Epithelial cell of esophagus (primary cell): ENCODE measurements at regions not wholly inside any gene's neighbourhood (a gene's known extent, or its start where the extent isn't known, plus 50 kb on each side); places are given as distances from the start of the nearest gene placed in this dataset.

Source experiments
- DNase-seq: peaks from one replicate; pipeline ENCODE4 v3.0.0; 2010; ENCODE audit warnings: low read depth
- H3K4me3 ChIP-seq: 2 replicates; pipeline ENCODE4 v1.5.1; 2011; ENCODE audit warnings: mild to moderate bottlenecking, low read length, control low read depth
- TF ChIP-seq, protein P1 (sequence below): IDR thresholded peaks from 2 replicates; pipeline ENCODE4 v1.5.1; 2011; ENCODE audit warnings: low read depth, mild to moderate bottlenecking, low read length, control low read depth, inconsistent platforms; ENCODE audit not compliant: insufficient read depth; ENCODE audit errors: missing control alignments

DNA sequence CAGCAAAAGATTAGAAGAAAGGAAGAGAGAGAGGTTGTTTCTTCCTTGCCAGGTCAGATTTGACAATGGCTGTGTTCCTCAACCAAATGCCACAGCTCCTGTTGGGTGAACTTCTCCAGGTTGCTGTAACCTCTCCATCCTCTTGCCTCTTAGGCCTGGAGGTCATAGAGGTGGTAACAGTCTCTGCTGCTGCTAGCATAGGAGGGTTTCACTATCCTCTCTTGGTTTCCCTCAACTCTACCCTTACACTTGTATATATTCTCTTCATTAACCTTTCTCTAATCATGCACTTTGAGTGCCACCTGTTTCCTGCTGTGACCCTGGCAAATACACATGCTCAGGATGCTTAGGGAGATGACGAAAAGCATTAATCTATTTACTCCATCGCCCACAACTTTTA, 67.7 kb upstream of the HIF1A start:
- TF ChIP-seq, protein P1, sequence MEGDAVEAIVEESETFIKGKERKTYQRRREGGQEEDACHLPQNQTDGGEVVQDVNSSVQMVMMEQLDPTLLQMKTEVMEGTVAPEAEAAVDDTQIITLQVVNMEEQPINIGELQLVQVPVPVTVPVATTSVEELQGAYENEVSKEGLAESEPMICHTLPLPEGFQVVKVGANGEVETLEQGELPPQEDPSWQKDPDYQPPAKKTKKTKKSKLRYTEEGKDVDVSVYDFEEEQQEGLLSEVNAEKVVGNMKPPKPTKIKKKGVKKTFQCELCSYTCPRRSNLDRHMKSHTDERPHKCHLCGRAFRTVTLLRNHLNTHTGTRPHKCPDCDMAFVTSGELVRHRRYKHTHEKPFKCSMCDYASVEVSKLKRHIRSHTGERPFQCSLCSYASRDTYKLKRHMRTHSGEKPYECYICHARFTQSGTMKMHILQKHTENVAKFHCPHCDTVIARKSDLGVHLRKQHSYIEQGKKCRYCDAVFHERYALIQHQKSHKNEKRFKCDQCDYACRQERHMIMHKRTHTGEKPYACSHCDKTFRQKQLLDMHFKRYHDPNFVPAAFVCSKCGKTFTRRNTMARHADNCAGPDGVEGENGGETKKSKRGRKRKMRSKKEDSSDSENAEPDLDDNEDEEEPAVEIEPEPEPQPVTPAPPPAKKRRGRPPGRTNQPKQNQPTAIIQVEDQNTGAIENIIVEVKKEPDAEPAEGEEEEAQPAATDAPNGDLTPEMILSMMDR, result no peak
- DNase-seq, result no peak
- H3K4me3 ChIP-seq, result no peak overlapping the region

DNA sequence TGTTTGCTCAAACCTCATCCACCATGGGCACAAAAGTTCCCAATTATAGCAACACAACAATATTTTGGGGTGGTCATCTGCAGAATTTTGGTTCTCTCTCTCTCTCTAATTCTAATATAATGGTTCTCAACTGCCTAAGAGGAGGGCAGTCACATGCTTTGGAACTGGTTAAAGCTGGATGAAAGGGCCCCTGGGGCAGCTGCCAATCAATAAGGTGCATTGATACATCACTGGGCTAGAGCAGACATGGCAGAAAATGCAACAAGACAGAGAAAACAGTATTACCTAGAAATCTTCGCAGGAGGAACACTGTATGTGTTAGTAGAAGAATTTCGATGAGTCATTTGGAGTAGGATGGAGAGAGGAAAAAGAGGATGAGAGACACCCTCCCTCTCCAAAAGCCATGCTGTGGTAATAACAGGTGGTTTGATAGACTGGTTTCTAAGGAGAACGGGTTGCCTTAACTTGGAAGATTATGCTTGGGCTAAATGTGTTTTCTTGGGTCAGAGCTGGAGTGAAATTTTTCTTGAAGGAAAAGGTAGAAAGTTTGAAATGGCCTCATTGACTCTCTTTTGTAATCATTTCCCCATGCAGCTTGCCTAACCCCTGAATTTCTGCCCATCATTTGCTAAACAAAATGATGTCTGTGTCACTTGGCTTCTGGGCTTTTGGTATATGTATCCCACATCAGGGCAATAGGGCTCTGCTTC, 67.1 kb upstream of the HIF1A start:
- no peak for DNase-seq
- TF ChIP-seq, protein P1, result no peak
- no peak overlapping the region for H3K4me3 ChIP-seq

DNA sequence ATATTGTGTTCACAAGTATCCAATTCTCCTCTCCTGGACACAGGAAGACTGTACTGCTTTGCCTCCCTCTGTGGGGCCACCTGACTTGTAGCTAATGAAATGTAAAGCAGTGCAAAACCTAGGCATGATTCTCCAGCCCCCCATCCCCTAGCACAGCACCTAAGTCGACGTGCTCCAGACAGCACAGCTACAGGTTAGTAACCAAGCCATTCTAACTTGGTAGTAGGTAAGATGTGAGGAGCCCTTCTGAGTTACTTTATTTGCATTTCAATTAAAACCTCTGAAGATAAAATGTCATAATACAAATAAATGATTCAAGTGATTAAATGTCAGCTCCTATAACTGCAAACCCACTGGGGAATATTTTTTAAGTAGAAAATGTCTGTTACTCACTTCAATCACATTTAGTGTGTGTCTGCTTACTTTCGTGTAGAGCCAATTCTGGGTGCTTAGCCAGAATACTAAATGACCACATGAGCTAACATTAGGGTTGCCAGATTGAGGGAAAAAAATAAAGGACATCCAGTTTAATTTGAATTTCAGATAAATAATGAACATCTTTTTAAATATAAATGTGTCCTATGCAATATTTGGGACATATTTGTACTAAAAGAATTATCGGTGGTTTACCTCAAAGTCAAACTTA, 64.8 kb upstream of the HIF1A start:
- no peak for DNase-seq
- TF ChIP-seq, protein P1, result no peak
- H3K4me3 ChIP-seq, result no peak overlapping the region

DNA sequence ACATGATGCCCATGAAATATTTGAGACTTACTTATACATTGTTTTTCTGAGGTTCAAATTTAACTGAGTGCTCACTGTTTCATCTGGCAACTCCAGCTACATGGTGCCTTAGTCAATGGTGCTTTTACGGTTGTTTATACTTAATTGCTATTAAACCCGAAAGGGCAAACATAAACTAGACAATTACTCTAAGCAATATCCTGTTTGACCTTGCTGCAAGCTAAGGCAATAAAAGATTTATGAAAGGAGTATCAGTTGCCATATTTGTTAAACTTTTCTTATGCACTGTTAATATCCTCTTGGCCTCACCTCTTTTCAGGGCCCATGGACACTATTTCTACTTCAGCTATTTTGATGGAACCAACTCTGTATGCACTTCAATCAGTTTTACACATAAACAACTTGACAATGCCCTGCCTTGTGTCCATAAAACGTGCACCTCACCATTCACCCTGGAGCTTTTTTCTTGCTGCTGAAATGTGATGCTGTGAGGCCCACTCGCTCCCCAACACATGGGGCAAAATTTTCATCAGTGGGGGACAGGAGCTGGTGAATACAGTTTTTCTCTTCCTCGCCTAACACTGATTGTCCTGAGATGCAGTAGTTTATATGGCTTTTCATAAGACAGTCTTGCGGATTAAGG, 64.1 kb upstream of the HIF1A start:
- no peak overlapping the region for H3K4me3 ChIP-seq
- TF ChIP-seq, protein P1, result no peak
- DNase-seq, result no peak

DNA sequence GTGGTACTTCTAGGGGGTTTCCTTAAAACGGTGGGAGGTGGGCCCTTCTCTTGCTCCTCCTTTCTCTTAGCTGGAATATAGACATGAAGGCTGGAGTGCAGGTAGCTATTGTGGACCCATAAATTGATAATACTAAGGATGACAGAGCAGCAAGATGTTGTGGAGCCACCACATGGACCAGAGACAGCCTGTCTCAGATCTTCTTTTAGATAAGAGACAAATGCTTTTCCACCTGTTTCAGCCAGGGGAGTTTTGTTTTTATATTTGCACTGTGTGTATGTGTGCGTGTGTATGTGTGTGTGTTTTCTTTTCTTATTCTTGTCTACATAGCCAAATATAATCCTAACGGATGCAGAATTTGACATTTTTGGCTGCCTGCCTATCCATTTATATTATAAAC, 62.9 kb upstream of the HIF1A start:
- TF ChIP-seq, protein P1, result no peak
- DNase-seq, result no peak

DNA sequence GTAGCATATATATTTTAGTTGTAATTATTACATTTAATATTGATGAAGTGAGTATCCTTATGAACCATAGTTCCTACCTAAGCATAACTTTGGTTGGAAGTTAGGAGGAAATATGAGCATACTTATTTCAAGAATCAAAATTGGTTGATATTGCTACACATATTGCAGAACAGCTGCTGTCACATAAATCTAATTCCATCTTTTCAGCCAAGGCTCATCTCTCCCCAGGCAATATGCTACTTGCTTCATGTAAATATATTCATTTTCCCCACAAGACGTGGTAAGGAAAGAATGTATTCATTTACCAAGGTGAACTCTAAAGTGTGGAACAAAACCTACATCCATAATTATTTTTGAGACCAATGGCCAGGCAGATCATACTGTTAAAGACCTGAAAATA, 62.5 kb upstream of the HIF1A start:
- TF ChIP-seq, protein P1, result no peak
- DNase-seq, result no peak
- no peak overlapping the region for H3K4me3 ChIP-seq

More for the DNA sequence above, 62.9 kb upstream of the HIF1A start:
- H3K4me3 ChIP-seq, result no peak overlapping the region
